Ramos (cell line): ENCODE measurements at regions not wholly inside any gene's neighbourhood (a gene's known extent, or its start where the extent isn't known, plus 50 kb on each side); places are given as distances from the start of the nearest gene placed in this dataset.

Source experiments
- in situ Hi-C: fragments of 300-500 bp; cut with MboI; formaldehyde crosslinking; loops from one replicate; pipeline ENCODE4 v1.14.3; 2022; ENCODE audit warnings: low sequenced_read_pairs; ENCODE audit not compliant: unreplicated experiment

GRCh38 chr3:72163809-72164634 is 379.1 kb upstream of the PROK2 start:
- in situ Hi-C loops, result loop anchor here (5.0 kb wide), 1 partner anchor 177 kb away; no protein-coding TSS in a partner anchor

DNA sequence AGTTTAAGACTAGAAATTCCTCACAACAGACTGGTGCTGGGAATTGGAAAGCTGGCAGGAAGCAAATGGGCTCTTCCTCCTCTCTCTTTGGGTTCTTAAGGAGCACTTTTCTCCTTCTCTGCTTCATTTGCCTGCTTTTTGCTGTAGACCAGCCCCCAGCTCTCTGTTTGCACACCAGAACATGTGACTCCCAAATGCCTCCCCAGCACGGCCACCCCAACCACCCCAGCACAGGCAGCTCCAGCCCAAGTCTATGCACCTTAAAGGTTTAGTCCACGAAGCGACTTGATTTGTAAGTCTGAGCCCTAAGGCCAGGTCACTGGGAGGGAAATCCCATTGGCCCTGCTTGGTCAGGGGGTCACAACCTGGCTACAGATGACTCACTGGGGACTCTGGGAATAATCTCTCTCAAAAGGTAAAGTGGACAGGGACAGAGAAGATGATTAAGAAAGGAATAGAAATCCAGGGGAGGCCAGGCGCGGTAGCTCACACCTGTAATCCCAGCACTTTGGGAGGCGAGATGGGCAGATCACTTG is 377.8 kb upstream of the PROK2 start:
- in situ Hi-C loops, result loop anchor here (5.0 kb wide), 1 partner anchor 175 kb away; no protein-coding TSS in a partner anchor

DNA sequence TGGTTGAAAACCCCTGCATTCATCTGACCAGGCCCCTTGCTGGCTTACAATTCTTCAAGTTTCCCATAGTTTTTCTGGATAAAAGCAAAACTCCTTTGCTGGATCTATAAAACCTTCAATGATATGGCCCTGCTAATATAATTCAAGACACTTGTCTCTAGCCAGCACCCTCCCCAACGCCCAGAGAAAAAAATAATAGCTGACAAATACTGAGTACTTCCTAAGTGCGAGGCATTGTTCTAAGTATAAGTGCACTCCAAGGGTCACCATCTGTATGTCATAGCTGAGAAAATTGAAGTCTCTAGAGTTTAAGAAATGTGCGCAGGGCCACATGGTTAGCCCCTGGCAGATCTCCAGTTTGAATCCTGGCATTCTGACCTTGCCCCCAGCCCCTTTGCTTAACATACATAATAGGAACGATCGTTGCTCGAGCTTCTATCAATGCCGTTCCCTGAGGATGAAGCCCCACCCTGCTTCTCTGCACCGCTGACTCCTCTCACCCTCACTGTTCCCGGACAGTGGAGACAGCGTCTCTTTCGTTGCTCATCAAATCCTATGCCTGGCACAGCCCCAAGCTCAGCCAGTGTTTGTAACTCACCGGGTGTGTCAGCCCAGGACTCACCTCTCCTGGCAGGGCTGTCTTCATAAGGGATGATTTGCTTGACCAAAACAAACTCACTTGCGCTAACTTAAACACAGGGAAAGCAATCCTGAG is 377.1 kb upstream of the PROK2 start:
- in situ Hi-C loops, result loop anchor here (5.0 kb wide), 1 partner anchor 175 kb away; no protein-coding TSS in a partner anchor

DNA sequence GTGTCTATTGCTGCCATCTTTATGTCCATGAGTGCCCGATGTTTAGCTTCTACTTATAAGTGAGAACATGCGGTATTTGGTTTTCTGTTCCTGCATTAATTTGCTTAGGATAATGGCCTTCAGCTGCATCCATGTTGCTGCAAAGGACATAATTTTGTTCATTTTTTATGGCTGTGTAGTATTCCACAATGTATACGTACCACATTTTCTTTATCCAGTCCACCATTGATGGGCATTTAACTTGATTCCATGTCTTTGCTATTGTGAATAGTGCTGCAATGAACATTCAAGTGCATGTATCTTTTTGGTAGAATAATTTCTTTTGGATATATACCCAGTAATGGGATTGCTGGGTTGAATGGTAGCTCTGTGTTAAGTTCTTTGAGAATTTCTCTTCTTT is 376.3 kb upstream of the PROK2 start:
- in situ Hi-C loops, result loop anchor here (5.0 kb wide), 1 partner anchor 174 kb away; no protein-coding TSS in a partner anchor

- in situ Hi-C loops, result loop anchor here (5.0 kb wide), 1 partner anchor 173 kb away; no protein-coding TSS in a partner anchor
These were observed 375.4 kb upstream of the PROK2 start for GRCh38 chr3:72160351-72160750.

DNA sequence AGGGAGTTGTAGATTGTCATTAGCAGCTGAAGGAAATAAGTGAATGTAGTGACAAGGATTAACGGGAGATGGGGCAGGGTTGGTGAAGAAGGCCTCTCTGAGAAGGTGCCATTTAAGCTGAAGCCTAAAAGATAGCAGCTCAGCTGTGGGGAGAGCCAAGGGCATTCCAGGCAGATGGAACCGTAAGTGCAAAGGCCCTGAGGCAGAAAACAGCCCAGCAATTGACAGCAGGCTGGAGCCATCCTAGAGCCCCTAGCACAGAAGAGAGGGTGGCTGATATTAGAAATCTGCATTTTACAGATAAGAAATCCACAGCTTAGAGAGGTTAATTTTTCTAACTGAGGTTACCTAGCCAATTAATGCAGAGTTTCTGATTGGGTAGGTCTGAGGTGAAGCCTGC is 374.5 kb upstream of the PROK2 start:
- in situ Hi-C loops, result no loop called here

GRCh38 chr3:72158639-72159326 is 373.8 kb upstream of the PROK2 start:
- in situ Hi-C loops, result no loop called here

- in situ Hi-C loops, result no loop called here
These were observed 373.0 kb upstream of the PROK2 start for GRCh38 chr3:72157748-72158638.

DNA sequence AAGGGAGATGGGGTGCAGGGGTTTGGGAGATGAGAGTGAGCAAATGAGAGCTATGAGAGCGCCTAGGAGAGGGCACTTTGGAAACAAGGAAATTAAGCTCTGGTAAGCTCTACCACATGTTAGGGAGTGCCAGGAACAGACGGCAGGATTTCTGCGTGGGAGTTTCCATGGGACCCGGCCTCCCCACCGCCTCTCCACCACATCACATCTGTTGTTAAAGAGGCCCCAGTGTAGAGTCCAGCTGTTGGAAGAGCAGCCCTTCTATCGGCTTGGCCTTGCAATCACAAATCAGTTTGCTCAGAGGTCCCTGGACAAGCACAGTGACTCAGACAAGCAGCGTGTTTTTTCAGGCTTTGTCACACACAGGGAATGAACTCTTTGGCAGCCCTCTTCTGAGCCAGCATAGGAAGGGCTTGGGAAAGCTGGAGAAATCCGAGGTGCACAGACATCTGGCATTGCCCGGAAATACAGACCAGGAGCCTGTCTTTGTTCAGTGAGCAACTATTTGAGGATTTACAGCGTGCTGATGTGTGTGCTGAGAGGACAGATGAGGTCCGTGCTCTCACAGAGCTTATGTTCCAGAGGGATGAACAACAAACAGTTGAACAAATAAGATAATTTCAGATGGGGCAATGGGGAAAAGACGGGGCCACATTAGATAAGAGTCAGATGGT is 370.6 kb upstream of the PROK2 start:
- in situ Hi-C loops, result no loop called here

DNA sequence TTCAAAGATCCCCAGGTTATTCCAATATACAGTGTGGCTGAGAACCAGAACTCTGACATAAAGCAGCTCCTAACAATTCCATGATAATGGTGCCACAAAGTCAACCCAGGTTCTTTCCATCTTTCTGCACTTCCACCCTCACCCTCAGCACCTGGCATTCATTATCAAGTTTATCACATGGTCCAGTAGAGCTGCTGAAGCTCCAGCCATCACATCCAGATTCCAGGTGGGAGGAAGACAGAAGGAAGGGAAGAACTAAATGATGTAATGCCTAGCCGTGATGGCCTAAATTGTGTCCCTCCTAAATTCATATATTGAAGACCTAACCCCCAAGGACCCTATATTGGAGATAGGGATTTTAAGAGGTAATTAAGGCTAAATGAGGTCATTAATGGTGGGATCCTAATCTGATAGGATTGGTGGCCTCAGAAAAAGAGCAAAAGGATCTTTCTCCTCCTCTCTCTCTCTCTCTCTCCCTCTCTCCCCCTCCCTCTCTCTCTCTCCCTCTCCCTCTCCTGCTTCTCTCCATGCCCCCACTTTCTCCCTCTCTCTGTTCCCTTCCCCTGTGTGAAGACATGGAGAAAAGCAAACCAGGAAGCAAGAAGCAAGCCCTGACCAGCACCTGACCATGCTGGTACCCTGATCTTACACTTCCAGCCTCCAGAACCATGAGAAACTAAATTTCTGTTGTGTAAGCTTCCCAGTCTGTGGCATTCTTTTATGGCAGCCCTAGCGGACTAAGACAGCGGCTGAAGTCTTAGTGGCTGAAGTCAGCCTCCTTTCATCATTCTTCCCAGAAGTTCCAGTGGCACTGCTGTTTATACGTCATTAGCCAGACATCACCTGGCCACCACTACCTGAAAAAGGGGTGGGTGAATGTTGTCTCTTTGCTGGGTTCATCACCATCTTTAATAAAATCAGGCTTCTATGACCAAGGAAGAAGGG is 369.7 kb upstream of the PROK2 start:
- in situ Hi-C loops, result no loop called here

GRCh38 chr3:72153477-72154314 is 368.7 kb upstream of the PROK2 start:
- in situ Hi-C loops, result no loop called here

DNA sequence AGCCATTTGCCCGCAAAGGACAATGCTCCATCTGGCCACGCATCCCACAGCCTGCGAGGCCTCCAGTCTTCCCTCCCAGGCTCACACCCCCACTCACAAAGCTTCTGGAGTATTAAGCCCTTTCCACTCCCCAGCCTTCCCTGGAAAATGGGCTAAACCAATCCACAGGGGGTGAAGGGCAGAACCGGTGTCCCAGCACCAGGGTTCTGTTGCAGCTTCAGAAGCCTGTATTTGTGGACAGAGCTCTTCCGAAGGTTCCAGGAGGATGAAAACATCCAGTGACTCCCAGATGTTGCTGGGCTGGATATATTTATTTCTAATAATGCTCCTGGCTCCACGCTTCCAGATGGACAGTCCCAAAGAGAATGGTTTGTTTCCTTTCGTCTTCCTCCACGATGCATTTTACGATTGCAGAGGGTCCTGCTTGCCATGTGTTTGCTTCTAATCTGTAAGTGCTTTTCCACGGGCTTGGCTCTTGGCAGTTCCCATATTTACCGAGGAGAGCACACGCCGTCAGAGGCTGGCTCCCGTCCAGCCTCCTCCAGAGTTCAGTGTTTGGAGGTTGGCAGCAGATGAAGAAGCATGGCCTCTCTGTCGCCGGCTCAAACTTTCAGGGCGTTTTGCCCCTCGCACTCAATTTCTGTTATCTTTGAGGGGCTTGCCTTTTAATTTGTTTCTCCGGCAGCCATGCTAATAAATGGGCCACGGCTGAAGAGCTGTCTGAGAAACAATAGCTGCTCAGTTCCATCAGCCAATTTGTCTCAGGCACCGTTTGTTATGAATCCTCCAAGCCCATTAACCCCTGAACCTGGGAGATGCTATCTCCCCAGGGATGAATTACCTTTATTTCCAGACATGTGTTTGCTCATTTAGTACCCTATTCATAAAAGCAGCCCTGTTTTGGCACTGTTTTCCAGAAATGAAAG is 367.9 kb upstream of the PROK2 start:
- in situ Hi-C loops, result no loop called here

DNA sequence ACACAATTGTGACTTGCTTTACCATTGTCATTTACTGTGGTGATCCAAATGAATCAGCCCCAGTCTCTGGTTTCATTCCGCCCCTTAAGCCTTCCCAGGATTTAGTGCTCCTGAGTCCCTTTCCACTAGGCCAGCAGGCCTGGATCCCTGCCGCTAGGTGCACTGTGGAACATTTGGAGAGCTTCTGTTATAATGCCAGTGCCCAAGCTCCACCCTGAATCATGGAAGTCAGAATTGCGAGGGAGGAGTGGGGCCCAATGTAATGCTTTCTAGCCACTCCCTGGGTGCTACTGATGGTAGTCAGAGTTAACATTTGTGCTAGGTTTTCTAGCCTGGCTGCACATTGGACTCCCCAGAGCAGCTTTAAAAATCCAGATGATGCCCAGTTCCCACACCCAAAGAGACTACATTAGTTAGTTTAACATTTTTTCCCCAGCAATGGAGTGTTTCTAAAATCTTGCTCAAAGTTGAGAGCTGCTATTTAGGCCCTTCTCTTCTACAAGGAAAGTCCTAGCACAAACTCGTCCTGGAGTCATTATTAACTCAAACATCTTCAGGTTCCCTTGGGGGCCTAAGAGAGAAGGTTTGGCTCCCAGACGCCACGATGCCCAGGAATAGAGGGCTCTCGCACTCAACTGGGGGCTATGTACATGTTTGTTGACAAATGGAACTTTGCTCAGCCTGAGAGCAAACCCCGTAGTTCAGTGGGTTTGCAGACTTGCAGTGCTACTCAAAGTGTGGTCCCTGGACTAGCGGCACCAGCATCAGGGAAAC is 366.7 kb upstream of the PROK2 start:
- in situ Hi-C loops, result no loop called here

GRCh38 chr3:72150634-72151412 is 365.9 kb upstream of the PROK2 start:
- in situ Hi-C loops, result no loop called here
